Ovary (tissue), 7 donors: ENCODE measurements at regions not wholly inside any gene's neighbourhood (a gene's known extent, or its start where the extent isn't known, plus 50 kb on each side); places are given as distances from the start of the nearest gene placed in this dataset.

ENCODE experiments used
- DNase-seq, 5 donors: peaks; one replicate each; pipeline ENCODE4 v3.0.0-alpha.2; 2019 to 2020
- H3K27ac ChIP-seq, 2 donors: fragments of 200-600 bp; one replicate each; pipeline versions ENCODE4 v1.5.1 to v1.8.0; 2019 to 2022
- H3K27me3 ChIP-seq: fragments of 200-600 bp; one replicate; pipeline ENCODE4 v1.8.0; 2022
- H3K36me3 ChIP-seq: fragments of 200-600 bp; sonication (generic); one replicate; pipeline ENCODE4 v1.5.1; 2019
- H3K4me1 ChIP-seq: one replicate; pipeline ENCODE4 v1.8.1; 2013; ENCODE audit warnings: mild to moderate bottlenecking, moderate library complexity; ENCODE audit not compliant: insufficient read depth
- H3K4me3 ChIP-seq: fragments of 200-600 bp; sonication (generic); one replicate; pipeline ENCODE4 v1.5.1; 2017
- H3K9me3 ChIP-seq, 2 donors: fragments of 200-600 bp in 1 of 2; sonication (generic) in 1 of 2; one replicate each; pipeline versions ENCODE4 v1.5.1 to v1.8.1; 2013 to 2019; ENCODE audit warnings: mild to moderate bottlenecking in 1 of 2, moderate library complexity in 1 of 2
- EP300 ChIP-seq: sonication (generic); formaldehyde crosslinking; IDR thresholded peaks from one replicate; pipeline ENCODE4 v1.6.1; 2017; ENCODE audit warnings: antibody characterized with exemption
- POLR2A ChIP-seq: fragments of 450-650 bp; IDR thresholded peaks from one replicate; pipeline ENCODE4 v1.6.1; 2017; ENCODE audit warnings: antibody characterized with exemption, mild to moderate bottlenecking, moderate library complexity
- WGBS, 3 donors: extraction: QIAGEN DNeasy Blood & Tissue Kit in 1 of 3; methylation state at CpG; one replicate each; pipeline versions ENCODE4 v1.1.5 to v1.1.7; 2013 to 2017; 5-methylcytosine and 5-hydroxymethylcytosine counted together
- intact Hi-C, 4 donors: fragments of 100-400 bp; cut with DNase I; formaldehyde crosslinking; loops; one replicate each; pipeline versions ENCODE4 v1.11.0 to v1.15.1; 2022 to 2023
- TF ChIP-seq, protein P1 (sequence below), 3 donors: fragments of 450-650 bp in 2 of 3; fragments of 200-600 bp in 1 of 3; IDR thresholded peaks; one replicate each; pipeline versions ENCODE4 v1.5.1 to v1.8.0; 2016 to 2022; ENCODE audit warnings: antibody characterized with exemption in 3 of 3, mild to moderate bottlenecking in 1 of 3
- donor health status: DM: no; HTN: no; CAD: no; lungs with moderate emphysema.
- donor health status: DM: no; HTN: no; CAD: no.
- donor health status: Bipolar disorder and iron deficiency.
- donor health status: DM: no; HTN: no; CAD: no.
- donor health status: DM: yes; HTN: yes; CAD: no.

DNA sequence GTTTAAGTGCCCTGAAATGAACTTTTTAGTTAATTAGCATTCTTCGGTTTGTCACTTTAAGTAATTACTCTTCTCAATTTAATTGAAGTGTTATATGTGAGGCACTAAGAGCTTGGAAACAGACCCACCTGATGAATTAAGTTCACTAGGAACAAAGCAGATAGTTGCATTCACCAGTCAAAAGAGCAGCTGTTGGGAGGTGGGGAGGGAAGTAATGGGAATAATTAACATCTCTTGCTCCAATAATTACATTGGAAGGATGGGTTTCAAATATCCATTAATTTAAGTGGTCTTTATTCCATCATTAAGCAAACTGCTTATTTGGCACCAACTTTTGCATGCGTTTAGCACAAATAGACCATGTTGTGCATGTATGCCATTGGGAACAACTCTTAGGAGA is 667.2 kb downstream of the GALC start:
- H3K4me1 ChIP-seq = no peaks in the 10 kb centered on the region
- no peak for DNase-seq
- no peaks in the 10 kb centered on the region for H3K9me3 ChIP-seq
- intact Hi-C loops = no loop called here
- WGBS, 3 donors = 65 to 76% (median 75%) methylated on average over 2 of the region's 2 CpGs
- H3K27ac ChIP-seq = no peak overlapping the region
- no peaks in the 10 kb centered on the region for H3K27me3 ChIP-seq
- no peaks in the 10 kb centered on the region for H3K36me3 ChIP-seq
- no peak for TF ChIP-seq EP300
- TF ChIP-seq, protein P1, sequence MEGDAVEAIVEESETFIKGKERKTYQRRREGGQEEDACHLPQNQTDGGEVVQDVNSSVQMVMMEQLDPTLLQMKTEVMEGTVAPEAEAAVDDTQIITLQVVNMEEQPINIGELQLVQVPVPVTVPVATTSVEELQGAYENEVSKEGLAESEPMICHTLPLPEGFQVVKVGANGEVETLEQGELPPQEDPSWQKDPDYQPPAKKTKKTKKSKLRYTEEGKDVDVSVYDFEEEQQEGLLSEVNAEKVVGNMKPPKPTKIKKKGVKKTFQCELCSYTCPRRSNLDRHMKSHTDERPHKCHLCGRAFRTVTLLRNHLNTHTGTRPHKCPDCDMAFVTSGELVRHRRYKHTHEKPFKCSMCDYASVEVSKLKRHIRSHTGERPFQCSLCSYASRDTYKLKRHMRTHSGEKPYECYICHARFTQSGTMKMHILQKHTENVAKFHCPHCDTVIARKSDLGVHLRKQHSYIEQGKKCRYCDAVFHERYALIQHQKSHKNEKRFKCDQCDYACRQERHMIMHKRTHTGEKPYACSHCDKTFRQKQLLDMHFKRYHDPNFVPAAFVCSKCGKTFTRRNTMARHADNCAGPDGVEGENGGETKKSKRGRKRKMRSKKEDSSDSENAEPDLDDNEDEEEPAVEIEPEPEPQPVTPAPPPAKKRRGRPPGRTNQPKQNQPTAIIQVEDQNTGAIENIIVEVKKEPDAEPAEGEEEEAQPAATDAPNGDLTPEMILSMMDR (IDR thresholded peaks at IDR 0.05) = no peak
- TF ChIP-seq POLR2A = no peak
- no peak overlapping the region for H3K4me3 ChIP-seq

DNA sequence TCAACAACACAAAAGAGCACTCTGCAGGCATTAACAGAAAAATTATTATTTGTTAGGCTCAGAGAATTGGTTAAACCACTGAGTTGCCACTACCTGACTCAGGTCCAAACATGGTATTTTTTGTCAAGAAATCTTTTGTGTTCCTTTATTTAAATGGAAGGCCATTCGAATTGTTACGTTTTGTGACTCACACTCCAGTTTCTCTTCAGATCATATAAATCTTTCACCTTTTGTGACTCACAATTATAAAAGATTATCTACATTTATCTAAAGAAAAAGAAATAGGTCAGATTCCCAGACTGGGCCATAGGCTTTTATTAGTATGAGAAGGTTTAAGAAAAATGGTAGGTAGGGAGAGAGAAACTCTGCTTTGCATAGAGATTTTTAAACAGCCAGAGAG is 669.8 kb downstream of the GALC start:
- DNase-seq = no peak
- Histone ChIP-seq H3K27ac (no peak overlapping the region), H3K4me1 (no peaks in the 10 kb centered on the region), H3K9me3 (no peaks in the 10 kb centered on the region), H3K36me3 (no peaks in the 10 kb centered on the region), H3K27me3 (no peaks in the 10 kb centered on the region), H3K4me3 (no peak overlapping the region)
- intact Hi-C loops = no loop called here
- no peak for TF ChIP-seq EP300
- TF ChIP-seq POLR2A = no peak
- TF ChIP-seq, protein P1 (IDR thresholded peaks at IDR 0.05) = no peak
- WGBS, 3 donors = 89 to 93% (median 90%) methylated on average over 2 of the region's 2 CpGs

DNA sequence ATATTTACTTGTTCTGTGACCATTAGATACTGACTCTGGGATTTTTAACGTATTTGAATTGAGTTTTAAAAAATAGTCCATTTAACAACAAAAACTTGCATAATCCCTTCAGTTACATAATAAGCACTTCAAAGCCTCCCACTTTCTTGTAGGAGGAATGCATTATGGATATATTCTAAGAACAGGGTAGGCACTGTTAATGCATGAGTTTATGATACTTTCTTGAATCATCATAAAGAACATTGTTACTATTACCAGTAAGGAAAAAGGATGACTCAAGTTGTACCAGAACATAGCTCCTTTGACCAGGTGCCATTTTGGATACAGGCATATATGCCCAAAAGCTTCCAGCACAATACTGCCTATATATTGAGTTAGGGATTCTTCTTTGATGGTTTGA is 671.4 kb downstream of the GALC start:
- H3K9me3 ChIP-seq = no peaks in the 10 kb centered on the region
- H3K4me1 ChIP-seq = no peaks in the 10 kb centered on the region
- no peaks in the 10 kb centered on the region for H3K36me3 ChIP-seq
- DNase-seq = no peak
- H3K27ac ChIP-seq = no peak overlapping the region
- no peak overlapping the region for H3K4me3 ChIP-seq
- WGBS, 3 donors = 83 to 95% (median 90%) methylated on average over 1 of the region's 1 CpG
- intact Hi-C loops = no loop called here
- no peaks in the 10 kb centered on the region for H3K27me3 ChIP-seq
- TF ChIP-seq EP300 (no peak), POLR2A (no peak)
- TF ChIP-seq, protein P1 (IDR thresholded peaks at IDR 0.05) = no peak

DNA sequence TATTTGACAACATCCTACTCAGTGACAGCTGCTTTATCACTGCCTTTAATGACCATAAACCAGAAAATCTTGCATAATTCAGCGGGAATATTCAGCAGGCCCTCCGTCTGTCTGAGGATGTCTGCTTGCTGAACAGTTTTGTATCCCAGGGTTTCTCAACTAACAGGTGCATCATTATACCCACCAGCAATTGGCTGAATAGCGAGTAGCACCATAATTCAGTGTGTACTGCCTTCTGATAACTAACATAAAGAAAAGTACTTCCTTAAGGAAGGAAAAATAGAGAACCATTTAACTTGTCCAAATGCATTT is 680.1 kb downstream of the GALC start:
- no peaks in the 10 kb centered on the region for H3K4me1 ChIP-seq
- TF ChIP-seq EP300 (no peak), POLR2A (no peak)
- TF ChIP-seq, protein P1 (IDR thresholded peaks at IDR 0.05) = no peak

More for the DNA sequence above, 680.1 kb downstream of the GALC start:
- H3K27me3 ChIP-seq = no peaks in the 10 kb centered on the region
- no peak for DNase-seq
- 83 to 91% (median 84%) methylated on average over 3 of the region's 3 CpGs for WGBS, 3 donors
- H3K27ac ChIP-seq = no peak overlapping the region
- H3K9me3 ChIP-seq = no peaks in the 10 kb centered on the region
- no peaks in the 10 kb centered on the region for H3K36me3 ChIP-seq
- intact Hi-C loops = no loop called here
- no peak overlapping the region for H3K4me3 ChIP-seq
